GM19397 (cell line): ENCODE measurements at regions not wholly inside any gene's neighbourhood (a gene's known extent, or its start where the extent isn't known, plus 50 kb on each side); places are given as distances from the start of the nearest gene placed in this dataset.

Experiments
- ATAC-seq: cut with Tn5 transposase; IDR thresholded peaks from one replicate; pipeline ENCODE4 v1.9.1; 2021; ENCODE audit warnings: mild to moderate bottlenecking, moderate library complexity; ENCODE audit not compliant: unreplicated experiment

DNA sequence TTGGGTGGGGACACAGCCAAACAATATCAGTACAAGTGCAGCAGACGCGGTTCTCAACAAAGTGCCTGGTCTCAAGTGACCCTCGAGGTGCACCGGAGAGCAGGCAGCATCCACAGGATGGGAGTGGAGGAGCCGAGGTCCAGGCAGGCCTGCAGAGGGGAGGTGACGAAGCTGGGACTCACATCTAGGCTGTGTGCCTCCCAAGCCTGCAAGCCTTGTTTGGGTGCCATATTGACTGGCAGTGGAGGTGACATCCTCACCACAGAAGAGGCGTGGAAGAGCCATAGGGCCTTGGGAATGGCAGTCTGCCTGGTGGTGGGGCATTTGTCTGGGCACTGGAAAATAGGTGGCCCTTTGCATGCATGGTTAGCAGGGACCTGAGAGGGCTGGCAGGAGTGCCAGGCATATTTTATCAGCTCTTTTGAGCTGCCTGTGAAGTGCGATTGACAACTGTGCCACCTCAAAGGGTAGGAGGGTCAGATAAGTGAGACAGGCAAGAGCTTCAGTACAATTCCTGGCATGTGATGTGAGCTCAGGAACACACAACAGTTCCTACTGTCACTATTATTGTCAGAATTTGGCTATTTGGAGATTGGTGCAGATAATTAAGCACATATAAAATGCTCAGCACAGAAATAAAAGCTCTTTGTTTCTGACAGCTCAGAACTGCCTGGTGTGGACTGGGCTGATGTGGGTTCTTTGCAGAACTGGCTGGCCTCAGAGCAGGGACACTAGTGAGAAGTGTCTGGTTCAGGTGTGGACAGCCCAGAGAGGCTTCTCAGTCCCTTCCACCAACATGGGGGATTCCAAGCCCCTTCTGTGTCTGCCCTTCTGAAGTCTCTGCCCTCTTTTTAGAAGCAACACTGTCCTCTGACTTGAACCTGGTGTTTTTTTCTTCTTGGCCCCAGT lies 347.6 kb upstream of the AJAP1 start:
- no peak for ATAC-seq

DNA sequence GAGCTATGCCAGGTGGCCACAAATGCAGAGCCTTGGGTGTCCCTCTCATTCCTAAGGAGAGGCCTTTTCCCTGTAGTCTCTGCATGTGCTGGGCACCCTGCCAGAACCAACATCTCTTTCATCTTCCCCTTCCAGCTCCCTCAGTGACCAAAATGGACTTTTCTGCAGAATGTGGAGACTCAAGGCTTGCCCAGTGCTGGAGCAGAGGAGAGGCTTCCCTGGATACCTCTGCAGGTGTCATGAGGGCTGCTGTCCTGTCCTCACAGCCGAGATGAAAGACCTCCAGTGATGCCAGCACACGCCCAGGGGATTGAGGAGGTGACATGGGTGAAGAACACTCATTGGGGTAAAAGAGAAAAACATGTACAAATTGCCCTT lies 347.0 kb upstream of the AJAP1 start:
- no peak for ATAC-seq

DNA sequence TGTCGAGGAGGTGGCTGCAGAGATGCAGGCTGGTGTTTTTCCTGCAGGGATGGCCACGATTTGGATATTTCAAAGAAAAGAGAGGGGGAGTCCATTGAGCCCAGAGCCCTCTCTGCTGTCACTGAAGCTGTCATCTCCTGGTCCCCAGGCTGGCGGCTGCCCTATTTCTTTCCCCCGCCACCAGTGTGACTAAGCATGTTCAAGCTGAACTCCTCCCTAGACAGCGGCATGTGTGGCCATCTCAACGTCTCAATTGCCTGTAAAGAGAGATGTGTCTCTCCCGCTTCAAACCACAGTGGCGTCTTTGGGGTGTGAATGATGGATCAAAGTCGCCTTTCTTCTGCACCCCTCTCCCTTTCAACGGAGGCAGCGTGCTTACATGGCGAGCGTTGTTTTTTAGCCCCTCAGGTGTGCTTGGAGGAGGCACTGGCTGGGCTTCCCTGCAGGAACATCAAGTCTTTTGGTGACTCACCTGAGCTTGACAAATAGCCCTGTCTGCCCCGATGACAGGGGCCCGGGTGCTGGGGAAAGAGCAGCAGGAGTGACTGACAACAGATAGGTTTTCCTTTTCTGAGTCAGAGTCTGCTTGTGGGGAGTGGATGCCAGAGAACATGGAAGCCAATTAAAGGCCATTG lies 346.4 kb upstream of the AJAP1 start:
- no peak for ATAC-seq

DNA sequence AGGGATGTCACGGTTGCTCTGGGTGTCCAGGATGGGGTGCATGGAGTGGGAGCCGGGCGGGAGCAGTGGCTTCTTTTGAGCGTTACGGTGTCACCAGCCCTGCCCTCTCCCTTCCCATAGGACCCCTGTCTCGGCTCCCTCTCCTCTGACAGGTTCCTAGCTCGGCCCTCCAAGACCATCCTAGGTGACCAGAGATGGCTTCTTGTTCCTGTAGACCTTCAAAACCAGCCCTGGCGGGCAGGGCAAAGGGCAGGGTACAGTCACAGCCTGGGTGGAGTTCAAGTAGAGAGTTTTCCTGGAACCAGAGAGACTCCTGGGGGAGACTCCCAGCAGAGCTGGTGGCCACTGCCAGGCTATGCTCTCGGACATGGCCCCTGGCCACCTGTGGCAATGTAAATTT lies 345.6 kb upstream of the AJAP1 start:
- ATAC-seq: no peak

DNA sequence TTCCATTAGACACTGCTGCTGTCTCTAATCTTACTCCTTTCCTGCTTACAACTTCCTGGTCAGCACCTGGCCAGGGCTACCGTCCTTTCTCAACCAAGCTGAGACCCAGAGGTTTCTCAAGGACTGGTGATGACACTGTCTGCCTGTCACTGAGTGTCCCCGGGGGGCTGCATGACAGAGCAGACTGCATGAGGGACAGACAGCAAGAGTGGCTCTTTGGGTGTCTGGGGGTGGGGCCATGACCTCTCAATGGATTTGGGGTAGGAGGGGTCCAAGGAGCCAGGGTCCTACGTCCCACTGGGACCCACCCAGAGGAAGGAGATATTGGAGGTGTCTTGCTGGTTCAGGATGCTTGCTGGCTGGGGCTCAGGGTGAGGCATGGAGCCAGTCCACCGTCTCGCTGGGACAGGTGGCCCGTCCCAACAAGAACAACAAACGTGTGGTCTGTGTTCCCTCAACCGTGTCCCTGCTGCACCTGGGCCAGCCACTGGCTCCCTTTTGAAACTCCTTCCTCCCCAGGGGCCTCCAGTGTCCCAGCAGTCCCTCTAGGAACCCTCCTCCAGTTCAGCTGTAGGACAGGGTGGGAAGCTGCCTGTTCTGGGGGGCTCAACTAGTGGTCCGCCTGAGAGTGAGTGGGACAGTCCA lies 344.6 kb upstream of the AJAP1 start:
- no peak for ATAC-seq

DNA sequence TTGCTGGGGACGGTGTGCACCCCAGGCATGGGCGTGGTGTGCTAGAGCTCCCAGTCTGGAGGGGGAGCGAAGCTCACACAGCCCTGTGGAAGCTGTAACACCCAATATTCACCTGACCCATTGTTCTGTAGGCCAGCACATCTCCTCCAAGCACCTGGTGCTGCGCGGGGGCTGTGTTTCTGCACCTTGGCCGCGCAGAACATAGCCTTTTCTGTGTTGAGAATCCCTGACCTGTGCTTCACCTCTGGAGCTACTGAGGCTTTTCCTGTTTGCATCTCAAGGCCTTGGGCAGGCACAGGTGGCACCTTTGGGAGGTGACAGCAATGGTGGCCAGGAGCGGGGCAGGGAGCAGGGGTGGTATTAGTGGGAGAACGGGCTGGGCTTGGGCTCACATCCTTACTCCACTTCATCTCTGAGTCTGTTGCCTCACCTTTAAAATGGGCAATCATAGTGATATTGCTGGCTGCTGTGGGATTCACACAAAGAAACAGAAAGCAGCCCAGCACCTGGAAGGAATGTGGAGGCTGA lies 343.9 kb upstream of the AJAP1 start:
- ATAC-seq: no peak

DNA sequence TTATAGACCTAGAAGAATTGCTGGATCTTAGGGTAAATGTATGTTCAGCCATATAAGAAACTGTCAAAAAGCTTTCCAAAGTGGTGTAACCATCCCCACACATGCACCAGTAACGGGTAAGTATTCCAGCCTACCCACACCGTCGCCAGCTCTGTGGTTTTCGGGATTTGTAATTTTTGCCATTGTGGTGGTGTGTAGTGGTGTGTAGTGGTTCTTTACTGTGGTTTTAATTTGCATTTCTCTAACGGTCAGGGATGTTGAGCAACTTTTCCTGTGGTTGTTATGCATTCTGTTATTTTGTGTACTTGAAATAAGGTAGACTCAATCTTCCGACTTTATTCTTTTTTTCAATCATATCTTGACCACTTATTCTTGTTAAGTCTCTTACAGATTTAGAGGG lies 342.4 kb upstream of the AJAP1 start:
- ATAC-seq: no peak

DNA sequence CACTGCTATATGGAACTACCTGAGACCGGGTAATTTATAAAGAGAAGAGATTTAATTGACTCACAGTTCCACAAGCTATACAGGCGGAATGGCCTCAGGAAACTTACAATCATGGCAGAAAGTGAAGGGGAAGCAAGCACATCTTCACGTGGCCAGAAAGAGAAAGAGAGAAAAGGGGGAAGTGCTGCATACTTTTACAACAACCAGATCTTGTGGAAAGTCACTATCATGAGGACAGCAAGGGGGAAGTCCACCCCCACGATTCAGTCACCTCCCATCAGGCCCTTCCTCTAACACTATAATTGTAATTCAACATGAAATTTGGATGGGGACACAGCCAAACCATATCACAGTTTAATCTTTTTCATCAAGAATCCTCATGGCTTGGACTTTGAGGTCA lies 339.2 kb upstream of the AJAP1 start:
- ATAC-seq: no peak

DNA sequence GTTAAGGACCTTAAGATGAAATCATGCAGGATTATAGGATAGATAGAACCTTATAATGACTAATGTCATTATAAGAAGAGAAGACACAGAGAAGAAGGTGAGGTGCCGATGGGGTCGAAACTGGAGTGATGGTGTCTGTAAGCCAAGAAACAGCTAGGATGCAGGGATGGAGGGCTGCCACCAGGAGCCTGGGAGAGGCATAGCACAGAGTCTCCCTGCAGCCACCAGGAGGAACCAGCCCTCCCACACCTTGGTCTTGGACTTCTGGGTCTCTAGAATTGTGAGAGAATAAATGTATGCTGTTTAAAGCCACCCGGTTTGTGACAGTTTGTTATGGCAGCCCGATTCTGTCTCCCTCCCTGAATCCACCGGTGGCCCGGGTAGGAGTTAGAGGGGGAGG lies 337.2 kb upstream of the AJAP1 start:
- no peak for ATAC-seq

DNA sequence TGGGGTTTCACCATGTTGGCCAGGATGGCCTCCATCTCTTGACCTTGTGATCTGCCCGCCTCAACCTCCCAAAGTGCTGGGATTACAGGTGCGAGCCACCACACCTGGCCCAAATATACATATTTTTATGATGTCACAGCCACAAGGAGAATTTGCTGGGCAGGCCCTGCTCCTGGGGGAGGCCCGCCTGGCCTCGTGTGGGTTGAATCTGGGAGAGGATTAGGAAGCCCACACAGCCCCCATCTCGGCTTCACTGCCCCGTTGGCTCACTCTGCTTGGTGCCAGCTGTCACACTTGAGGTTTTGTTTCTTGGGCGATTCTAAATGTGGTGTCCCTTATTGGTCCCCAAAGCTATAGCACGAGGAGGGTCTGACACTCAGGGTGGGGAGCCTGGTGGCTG lies 335.7 kb upstream of the AJAP1 start:
- no peak for ATAC-seq

DNA sequence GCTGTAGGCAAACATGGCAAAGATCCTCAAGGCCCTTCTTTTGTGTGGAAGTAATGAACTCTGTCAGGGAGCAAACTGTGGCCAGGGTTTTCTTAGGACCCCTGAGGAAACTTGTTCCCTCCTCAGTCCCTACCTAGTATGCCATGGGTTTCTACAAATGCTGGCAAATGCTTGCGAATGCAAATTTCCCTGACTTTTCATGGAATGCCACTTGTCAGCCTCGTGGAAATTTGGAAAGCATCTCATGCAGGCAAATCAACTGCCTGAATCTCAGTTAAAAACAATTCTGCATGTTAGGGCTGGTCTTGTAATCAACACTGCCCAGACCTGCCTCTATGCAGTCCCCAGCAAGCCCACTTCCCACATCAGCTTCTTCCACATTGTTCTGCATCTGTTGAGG lies 334.9 kb upstream of the AJAP1 start:
- ATAC-seq: no peak

DNA sequence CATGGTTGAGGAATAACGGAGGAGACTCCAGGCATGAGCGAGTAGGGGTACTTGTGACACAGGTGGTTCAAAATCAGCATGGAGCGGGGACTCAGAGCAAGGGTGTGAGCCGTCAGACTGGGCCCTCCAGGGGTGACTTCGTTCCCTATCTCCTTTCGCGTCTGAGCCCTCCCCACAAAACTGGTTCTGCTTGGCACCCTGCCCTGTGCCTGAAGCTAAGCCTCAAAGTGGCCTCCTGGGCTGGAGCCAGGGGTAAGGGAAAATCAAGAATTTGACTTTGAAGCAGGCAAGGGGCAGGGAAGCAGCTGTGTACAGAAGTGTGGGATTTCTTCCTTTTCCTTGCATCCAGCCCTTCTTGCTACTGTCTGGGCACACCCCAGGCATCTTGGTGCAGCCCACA lies 331.5 kb upstream of the AJAP1 start:
- no peak for ATAC-seq

DNA sequence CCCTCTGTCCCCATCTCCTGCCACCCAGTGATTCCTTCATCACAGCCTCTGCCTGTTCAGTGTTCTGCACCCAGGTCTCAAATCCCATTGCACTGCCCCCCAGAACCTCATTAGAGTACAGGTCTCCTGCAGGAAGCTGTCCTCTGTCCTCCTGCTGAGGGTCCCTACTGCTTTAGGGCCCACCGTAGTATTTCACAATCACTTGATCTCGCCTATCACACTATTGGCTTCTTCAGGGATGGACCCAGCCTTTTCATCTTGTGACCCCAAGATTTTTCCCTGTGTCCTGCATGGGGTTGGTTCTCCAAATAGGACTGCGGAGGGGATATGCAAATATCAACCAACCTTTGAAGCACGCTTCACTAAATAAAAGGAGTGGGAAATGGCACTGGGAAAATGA lies 331.1 kb upstream of the AJAP1 start:
- ATAC-seq: no peak

DNA sequence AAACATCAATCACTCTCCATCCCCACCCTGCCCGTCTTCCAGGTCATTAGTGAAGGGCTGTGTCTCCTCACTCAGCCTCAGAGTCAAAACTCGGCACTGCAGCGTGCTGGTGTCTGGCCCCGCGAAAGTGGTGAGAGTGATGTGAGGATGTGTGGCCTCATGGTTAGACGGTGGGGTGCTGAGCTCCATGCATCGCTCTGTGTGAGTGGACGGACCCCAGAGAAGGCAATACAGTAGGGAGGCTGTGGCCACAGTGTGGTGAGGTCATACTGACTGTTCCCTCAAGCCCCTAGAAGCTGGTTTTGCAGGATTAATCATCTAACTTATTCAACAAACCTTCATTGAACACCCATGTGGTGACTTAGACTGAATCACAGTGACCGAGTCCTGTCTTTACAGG lies 329.9 kb upstream of the AJAP1 start:
- no peak for ATAC-seq

DNA sequence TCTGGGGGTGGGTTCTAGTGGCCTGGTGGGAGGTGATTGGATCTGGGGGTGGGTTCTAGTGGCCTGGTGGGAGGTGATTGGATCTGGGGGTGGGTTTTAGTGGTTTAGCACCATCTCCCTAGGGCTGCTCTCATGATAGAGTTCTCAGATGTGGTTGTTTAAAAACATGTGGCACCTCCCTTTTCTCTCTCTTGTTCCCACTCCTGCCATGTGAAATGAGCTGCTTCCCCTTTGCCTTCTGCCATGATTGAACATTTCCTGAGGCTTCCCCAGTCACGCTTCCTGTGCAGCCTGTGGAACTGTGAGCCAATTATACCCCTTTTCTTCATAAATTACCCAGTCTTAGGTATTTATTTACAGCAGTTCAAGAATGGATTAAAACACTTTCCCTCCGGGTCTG lies 327.3 kb upstream of the AJAP1 start:
- ATAC-seq: no peak

DNA sequence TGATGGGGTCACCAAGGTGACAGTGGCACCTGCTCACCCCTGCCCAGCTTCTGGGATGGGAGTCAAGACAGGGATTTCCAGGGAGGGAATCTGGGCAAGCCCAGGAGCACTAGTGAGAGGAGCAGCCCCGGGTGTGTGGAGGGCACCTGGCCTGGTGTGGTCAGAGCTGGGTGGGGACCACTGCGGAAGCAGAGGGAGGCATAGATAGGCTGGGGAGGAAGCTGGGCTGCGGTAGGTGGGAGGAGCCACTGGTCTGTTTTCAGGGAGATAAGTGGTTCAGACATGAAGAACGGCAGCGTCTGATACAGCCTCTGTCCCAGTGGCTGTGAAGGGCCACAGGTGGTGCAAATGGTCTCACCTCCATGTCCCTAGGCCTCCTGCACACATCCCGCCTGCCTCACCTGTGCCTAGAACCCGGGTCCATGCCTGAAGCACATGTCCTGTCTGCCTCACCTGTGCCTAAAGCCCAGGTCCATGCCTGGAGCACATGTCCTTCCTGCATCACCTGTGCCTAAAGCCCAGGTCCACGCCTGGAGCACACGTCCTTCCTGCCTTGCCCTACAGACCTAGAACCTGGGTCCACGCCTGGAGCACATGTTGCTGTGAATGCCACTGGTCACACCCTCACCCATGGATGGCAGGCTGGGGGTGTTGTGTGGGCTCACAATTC lies 325.9 kb upstream of the AJAP1 start:
- ATAC-seq: no peak

DNA sequence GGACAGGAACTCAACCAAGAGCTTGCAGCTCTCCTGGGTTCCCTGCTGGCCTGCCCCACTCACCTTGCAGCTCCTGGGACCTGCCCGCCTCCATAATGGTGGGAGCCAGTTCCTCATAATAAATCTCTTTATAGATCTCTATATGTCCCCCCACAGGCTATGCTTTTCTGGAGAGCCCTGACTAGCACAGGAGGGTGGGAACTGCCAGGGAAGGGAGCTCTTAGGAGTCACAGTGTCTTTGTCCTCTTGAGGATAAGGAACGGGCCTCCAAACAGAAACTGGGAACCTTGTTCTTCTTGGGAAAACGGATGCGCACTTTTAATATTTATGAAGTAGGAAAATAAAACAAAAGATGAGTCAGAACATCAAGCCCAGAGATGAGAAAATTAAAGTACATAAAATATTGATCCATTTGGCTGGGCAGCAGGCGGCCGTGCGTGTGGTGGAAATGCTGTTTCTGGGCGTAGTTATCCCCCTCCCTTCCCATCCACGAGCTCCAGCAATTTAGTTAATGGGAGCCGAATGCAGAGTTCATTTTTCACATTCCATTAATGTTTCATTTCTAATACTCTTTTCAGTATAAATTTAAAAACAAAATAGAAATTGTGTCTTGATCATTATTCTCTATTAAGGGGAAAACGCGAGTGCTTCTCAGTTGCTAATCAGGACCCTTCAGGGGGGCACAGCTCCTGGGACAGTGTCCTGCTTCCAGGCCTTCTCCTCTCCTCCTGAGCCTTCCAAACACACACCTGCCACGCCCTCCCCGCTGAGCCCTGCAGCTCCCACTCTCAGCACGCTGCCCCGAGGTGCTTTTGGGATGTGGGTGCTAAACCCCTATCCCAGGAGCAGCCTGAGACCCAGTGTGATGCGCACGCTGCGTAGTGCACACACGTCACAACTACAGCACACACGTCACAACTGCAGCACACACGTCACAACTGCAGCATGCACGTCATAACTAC lies 323.3 kb upstream of the AJAP1 start:
- no peak for ATAC-seq

DNA sequence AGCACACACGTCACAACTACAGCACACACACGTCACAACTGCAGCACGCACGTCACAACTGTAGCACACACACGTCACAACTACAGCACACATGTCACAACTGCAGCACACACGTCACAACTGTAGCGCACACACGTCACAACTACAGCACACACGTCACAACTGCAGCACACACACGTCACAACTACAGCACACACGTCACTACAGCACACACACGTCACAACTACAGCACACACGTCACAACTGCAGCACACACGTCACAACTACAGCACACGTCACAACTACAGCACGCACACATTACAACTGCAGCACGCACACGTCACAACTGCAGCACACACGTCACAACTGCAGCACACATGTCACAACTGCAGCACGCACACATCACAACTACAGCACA lies 322.6 kb upstream of the AJAP1 start:
- no peak for ATAC-seq

DNA sequence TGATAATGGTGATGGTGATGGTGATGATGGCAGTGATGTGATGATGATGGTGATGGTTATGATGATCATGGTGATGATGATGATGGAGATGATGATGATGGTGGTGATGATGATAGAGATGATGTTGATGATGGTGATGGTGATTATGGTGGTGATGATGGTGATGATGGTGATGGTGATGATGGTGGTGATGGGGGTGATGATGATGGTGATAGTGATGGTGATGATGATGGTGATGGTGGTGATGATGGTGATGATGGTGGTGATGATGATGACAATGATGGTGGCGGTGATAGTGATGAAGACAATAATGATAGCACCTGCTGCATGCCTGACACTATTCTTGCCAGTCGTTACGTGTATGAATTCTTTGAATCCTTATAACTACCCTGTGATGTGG lies 317.9 kb upstream of the AJAP1 start:
- no peak for ATAC-seq

DNA sequence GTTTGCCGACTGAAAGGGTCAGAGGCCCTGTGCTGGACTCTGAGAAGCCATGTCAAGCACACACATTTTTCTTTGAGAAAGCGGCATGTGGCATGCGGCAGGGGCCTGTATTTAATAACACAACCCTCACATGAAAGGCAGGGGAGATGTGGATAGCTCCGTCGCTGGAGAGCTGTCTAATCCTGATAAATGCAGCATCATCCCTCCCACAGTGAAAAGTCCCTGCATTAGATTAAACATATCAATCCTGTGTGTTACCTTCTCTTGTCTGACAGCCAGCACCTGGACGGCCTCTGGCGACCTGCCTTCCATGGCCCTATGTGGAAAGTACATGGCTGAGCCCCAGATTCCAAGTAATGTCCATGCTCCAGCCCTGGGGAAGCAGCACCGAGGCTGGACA lies 313.0 kb upstream of the AJAP1 start:
- no peak for ATAC-seq
